ENCODE measurements at regions not wholly inside any gene's neighbourhood (a gene's known extent, or its start where the extent isn't known, plus 50 kb on each side); places are given as distances from the start of the nearest gene placed in this dataset.
"Not testable (repeated sequence)": the region's sequence is repeated elsewhere in the genome, so short reads cannot be mapped to it uniquely, and the experiment has no call there.

DNA sequence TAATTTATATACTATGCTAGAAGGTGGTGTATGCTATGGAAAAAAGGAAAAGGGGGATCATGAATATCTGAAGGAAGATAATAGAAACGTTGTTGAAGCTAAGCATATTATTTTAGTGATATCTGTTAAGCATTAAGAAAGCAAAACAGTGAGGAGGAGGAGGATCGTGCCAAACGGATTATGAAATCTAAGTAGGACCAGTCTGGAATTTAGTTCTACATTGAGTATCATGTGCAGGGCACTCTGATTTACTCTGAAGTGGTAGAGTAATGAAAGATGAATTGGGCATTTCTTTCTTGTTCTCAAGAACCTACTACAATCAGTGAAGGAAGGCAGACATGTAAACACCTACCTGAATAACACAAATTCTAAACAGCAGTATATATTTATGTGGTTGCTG is 195.3 kb downstream of the CYB561 start:
- peak; percentile 38 for DNase-seq (ENCODE audit: low read depth)

DNA sequence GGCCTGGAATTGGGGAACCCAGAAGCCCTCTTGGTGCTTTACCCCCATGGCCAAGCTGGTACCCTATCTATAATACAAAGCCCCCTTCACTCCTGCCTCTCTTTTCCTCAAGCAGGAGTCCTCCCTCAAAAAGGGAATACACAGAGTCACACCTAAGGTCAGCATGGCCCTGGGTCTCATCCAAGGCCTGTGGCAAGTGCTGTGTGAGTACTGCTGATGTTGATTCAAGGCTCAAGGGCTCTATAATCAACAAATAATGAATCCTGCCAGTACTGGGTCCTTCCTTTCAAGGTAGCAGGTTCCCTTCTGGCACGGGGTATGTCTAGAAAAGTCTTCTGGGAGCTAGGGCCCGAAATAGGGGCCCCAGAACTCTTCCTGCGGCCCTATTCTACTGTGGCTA is 187.3 kb downstream of the CYB561 start:
- no peak for DNase-seq (ENCODE audit: low read depth)

DNA sequence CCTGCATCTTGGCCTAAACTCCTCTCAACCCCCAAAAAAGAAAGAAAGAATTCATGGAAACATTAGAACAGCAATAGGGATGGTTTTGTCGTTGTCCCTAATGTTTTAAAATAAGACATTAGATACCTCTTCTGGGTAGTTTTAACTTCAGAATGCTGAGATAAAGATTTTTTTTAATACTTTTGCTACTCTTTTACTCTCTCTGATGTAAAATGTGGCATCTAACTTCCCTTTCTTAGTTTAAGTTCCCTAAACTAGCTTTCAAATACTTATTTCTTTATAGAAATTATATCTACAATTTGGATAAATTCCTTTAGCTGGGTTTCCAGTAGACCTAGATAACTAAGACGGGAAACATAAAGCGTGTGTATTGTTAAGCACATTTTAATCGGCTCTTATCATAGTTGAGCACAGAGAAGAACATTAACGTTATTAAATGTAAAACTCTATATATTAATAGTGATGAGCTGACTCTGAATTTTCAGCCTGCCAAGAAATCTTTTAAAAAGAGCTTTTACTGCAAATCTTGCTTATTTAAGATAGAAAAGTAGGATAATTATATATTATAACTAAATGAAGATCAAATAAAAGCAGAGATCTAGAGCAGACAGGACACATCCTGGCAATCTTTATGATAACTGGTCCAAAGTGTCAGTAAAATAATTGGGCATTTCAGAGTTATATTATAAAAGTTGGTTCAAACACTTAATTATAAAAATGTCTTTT is 183.2 kb downstream of the CYB561 start:
- DNase-seq (ENCODE audit: low read depth), result no peak

DNA sequence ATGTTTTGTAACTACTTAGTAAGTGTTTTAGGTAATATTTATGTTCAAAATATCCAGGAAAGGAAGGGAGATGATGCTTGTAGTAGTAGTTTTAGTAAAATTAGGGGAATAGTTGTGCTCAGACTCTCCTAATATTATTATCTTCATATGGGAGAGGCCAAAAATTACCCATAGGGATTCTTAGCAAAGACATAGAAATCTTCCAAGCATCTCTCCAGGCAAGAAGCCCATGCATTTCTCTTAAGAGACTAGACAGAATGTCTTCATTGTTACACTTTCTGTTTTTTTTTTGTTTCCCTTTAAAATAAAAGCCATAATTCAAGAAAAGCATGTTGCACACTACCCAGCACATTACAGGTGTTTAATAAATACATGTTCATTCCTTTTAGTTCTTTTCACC is 180.6 kb downstream of the CYB561 start:
- no peak for DNase-seq (ENCODE audit: low read depth)

DNA sequence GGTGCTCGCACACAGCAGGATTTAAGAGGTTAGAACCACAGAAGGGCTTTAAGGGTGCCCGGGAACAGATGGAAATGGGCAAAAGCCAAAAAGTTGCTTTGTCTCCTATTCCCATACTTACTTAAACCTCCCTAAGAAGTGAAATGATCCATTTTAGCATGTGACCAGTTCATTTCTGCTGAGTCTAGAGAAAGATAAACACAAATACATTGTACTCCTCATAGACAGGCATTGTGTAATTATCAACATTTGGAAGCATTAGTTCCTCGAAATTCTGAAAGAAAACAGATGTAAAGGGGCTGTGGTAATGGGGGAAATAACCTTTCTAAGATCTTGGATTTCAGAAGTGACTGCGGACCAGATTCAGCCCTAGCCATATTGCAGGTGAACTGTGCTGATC is 178.3 kb downstream of the CYB561 start:
- DNase-seq (ENCODE audit: low read depth), result no peak

DNA sequence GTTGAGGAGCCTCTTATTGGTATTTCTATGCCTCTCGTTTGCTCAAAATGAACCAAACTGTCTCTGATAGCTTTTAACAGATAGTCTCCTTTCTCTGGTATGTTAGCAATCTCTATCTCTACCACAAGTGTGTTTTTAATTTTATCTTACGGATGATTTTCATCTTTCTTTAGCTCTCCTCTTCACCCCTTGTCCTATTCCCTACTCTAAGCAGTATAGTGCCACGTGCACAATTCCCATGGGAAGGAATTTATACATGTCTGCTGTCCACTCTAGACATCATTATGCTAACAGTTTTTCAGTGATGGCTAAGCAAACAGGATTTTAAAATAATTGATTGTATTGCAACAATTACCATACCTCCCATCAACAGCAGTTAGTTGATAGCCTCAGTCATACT is 177.3 kb downstream of the CYB561 start:
- DNase-seq (ENCODE audit: low read depth), result no peak

DNA sequence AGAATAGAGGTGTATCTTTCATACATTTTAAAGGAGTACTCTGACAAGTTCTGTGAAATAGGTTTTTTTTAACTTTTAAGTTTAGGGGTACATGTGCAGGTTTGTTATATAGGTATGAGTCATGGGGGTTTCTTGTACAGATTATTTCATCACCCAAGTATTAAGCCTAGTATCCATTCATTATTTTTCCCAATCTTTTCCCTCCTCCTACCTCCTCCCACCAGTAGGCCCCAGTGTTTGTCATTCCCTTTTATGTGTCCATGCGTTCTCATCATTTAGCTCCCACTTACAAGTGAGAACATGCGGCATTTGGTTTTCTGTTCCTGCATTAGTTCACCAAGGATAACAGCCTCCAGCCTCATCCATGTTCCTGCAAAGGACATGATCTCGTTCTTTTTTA is 175.5 kb downstream of the CYB561 start:
- no peak for DNase-seq (ENCODE audit: low read depth)

DNA sequence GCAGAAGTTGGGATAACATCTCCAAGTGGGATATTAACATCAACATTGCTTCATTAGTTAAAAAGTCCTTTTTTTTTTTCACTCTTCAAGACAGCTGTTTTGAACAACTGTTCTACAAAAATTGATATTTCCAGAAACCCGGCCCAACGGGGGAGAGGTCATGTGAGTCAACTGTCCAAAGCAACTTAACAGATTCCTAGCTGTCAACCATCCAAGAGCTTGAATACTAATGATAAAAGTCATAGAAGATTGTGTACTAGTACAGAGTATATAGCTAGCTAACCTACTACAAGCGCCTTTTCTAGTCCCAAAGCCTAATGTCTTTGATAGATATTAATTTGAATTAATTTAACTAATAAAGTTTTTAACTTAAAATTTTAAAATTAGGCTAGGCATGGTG is 172.0 kb downstream of the CYB561 start:
- DNase-seq (ENCODE audit: low read depth), result peak; percentile 87

DNA sequence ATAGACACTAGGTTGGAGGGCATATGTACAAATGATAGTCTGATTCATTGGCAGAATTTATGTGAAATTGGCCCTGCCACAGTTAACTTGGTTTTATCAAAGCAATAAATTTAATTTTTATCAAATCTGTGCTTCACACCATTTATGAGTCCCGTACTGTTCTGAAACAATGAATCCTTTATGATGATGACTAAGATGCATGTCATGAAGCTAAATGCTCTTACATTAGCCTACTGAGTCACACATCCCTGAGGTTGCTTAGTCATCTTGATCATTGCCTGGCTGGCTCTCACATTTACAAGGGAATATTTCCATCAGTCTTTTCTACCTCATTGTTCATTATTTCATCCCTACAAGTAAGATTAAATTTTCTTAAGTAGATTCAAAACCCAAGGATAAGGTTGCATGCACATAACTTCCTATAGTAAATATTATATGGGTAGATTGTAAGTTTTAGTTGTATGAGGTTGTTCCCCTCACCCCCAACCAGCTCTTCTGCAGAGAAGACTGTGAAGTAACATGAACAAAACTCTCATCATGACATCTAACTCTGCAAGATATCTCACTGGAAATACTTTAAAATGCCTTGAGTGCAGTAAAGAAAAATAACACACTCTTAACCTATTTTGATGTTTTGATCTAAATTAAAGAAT is 170.7 kb downstream of the CYB561 start:
- peak; percentile 93 for DNase-seq (ENCODE audit: low read depth)

DNA sequence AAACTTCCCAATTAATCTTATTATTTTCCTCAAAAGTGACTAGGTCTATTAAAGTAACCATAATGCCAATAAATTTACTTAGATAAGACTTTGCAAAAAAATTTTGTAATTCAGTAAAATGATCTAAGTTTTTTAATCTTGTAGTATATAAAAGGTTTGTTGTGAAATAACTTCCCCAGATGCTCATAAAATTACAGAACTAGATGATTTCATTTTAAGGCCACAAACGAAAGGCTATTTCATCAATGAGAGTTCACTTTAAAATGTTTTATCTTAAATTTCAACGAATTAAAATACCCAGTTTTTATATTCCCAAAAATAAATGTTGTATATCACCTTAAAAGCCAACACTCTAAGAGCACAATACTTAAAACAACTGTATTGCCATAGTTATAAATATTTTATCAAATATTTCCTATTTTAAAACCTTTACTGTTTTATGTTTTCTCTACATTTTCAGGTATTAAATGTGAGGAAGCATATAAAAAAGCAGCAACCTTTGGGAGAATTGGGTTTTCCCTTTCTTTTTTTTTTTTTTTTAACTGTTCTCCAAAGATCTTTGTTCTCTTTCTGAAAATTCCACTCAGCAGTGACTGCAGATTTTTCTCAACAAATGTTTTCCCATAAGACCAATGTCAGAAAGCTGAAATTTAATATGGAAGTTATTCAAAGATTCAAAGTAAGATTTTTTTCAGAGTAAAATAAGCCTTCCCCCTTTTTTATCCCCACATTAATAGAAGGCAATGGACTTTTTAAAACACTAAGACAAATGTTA is 169.9 kb downstream of the CYB561 start:
- DNase-seq (ENCODE audit: low read depth), result no peak

DNA sequence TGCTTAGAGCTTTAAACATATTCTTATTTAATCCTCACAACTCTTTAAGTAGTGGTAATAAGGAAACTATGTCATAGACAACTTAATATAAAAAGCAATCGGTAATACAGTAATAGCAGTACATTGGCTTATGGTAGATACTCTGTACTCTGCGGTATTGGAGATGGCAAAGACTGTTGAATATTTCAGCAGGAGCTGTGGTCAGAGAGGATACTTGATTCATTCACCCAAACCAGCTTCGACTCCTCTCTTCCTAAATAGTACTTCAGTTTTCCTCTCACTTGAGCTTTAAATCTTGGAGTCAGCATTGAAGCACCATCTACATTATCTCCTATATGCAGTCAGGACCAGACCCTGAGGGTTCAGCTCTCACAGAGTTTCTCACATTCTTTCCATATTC is 169.3 kb downstream of the CYB561 start:
- no peak for DNase-seq (ENCODE audit: low read depth)

DNA sequence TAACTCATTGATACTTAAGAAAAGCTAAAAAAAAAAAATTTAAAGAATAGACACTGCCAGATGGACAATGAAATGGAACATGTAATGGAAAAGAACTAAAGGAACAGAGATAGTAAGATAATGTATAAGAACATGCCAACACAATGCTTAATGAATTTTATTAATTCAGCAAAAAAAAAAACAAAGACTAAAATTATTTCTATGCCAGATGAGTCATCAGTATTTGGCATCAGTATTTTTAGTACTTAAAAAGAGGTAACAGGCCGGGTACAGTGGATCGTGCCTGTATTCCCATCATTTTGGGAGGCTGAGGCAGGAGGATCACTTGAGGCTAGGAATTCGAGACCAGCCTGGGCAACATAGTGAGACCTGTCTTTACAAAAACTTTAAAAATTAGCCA is 168.5 kb downstream of the CYB561 start:
- no peak for DNase-seq (ENCODE audit: low read depth)

DNA sequence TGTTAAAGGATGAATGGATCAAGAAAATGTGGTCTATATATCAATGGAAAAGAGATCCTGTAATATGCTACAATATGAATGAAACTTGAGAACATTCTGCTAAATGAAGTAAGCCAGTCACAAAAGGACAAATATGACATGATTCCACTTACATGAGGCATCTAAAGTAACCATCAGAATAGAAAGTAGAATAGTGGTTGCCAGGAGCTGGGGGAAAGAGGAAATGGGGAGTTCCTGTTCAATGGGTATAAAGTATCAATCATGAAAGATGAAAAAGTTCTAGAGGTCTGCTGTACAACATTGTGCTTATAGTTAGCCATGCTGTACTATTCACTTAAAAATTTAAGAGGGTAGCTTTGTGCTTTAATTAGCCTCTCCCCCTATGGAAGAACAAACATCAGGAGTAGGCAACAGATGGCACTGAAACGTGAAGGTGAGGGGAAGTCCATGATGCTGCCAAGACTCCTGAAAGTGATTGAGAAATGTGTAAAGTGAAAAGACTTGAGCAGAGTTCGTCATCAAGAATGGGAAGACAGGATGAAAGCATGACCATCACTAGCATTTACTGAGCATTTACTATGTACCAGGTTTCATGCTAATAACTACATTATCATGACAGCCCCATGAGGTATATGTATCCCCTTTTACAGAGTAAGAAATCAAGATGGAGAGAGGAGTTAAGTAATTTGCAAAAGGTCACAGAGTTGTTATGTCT is 167.2 kb downstream of the CYB561 start:
- DNase-seq (ENCODE audit: low read depth), result no peak

DNA sequence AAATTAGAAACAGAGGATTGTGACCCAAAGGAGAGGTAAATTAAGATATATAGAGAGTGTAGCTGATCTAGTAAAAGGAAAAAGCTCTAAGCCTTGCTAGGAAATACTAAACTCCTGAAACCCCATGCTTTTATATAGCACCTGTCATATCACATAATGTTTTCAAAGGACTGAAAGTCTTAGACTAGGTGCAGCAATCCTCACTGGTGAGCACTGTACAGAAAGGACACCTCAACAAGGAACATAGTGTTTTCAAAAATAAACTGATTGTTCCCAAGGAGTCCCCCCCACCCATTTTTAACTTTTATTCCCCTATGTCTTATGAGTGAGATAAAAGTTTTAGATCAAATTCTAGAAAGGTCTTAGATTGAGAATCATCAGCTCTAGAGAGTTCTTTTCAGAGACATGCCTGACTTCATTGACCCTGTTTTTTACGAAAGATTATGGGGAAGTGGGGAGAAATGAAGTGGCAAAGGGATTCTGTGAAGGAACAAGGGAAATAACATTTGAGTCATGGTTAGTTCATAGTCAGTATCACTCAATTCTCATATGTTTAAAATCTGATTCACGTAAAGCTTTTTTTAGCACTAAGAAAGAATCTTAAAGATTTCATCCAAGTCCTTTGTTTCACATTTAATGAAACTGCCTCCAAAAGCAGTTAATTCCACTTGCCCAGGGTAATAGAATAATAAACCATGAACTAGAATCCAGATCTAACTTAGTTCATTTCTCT is 166.4 kb downstream of the CYB561 start:
- DNase-seq (ENCODE audit: low read depth), result no peak

DNA sequence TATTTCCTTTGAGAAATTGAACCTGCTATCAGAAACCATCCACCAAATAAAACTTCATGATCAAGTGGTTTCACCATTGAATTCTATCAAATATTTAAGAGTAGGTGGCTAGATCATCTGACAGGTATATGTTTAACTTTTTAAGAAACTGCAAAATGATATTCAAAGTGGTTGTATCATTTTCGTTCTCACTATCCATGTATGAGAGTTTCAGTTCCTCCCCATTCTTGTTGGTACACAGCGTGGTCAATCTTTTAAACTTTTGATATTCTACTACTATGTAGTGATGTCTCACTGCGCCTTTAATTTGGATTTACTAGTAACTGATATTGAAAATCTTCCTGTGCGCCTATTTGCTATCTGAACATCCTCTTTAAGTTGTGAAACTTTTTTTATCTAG is 163.7 kb downstream of the CYB561 start:
- DNase-seq (ENCODE audit: low read depth), result no peak

DNA sequence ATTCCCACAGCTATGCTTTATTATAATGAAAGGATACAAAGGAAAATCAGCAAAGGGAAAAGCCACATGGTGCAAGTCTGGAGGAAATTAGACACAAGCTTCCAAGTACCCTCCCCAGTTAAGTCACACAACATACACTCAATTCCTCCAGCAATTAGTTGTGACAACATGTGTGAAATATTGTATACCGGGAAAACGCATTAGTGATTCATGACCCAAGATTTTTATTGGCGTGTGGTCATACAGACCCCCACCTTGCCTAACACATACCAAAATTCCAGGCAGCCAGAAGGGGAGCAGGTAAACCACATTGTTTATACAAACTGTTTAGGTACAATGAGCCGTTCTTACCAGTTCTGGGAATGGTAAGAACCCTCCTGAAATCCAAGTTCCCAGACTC is 160.6 kb downstream of the CYB561 start:
- no peak for DNase-seq (ENCODE audit: low read depth)

DNA sequence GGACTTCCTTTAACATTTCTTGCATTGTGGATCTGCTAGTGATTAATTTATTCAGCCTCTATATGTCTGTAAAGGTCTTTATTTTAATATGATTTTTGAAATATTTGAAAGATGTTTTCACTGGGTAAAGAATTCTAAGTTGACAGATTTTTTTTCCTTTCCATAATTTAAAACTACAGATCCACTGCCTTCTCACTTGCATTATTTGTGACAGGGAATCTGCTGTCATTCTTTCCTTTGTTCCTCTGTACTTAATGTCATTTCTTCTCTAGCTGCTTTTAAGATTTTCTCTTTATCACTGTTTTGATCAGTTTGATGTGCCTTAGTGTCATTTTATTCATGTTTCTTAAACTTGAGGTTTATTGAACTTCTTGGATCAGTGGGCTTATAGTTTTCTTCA is 159.9 kb downstream of the CYB561 start:
- DNase-seq (ENCODE audit: low read depth), result no peak

DNA sequence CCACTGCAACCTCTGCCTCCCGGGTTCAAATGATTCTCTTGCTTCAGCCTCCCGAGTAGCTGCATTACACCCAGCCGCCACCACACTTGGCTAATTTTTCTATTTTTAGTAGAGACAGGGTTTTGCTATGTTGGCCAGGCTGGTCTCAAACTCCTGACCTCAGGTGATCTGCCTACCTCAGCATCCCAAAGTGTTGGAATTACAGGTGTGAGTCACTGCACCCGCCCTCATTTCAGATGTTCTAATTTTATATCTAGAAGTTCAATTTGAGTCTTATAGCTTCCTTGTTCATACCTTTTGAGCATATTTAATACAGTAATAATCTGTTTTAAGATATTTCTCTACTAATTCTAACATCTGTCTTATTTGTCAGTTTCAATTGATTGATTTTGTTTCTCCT is 159.1 kb downstream of the CYB561 start:
- DNase-seq (ENCODE audit: low read depth), result not testable (repeated sequence)

DNA sequence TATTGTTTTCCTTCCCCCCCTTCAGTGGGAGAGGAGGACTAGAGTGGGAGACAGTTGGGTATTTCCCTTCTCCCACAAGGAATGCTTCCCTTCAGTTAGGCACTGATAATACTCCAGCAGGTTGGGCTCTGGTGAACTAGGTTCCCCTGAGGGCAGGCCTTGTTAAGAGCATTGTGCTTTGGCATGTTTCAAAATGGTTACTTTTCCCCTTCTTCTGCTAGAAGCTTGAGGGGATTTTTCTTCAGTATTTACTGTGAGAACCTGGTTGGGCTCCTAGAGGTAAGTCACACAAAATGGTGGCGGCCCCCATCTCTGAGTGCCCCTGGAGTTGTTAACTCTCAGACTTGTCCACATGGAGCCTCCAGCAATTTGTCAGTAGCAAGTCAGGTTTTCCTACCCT is 156.2 kb downstream of the CYB561 start:
- no peak for DNase-seq (ENCODE audit: low read depth)

DNA sequence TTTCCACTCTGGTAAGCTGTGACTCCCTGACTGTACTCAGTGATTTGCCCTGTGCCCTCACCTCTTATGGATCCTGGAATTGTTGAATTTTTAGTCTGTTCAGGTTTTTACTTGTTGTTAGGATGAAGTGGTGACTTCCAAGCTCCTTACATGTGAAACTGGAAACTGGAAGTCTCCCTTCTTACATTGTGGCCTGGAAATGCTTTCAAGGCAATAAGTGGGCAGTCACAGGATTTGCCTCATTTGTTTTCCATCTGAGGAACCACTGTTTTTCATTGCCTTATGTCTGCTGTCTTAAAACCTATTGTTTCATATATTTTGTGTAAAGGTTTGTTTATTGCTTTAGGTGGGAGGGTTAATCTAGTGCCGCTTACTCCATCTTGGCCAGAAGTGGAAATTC is 155.8 kb downstream of the CYB561 start:
- DNase-seq (ENCODE audit: low read depth), result no peak

DNA sequence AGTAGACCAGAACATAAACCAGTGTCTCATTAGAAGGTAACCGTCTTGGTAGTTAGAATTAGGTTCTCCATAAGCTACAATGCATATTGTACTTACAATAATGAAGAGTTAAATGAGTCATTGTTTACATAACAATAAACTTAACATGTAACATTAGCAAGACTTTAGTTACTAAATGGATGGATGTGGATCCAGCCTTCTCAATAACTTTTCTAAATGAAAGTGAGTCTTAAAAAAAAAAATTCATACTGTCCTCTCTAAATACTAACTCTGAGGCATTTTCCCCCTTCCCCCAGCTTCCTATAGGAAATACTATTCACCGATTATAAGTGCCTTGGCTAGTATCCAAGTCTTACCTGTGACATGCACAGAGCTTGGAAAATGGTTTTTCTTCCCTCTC is 155.3 kb downstream of the CYB561 start:
- DNase-seq (ENCODE audit: low read depth), result no peak

DNA sequence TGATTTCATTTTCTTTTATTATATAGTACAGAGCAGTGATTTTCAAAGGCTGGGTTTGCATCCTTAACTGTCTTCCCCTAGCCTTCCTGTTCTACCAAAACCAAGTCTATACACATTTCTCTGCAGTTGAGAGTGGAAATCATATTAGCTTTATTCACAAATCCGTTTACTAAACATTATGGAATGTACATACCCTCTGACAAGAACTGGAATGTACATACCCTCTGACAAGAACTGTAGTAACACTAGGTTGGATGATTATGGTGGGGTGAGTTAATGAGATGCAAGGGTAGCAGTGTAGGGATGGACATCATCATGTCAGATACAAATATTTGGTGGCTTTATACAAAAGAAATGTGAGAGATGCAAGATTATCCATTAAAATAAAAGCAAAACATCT is 154.8 kb downstream of the CYB561 start:
- DNase-seq (ENCODE audit: low read depth), result no peak

Data from fibroblast of the conjunctiva (primary cell).